Smooth muscle cell (in vitro differentiated cells): ENCODE measurements at regions not wholly inside any gene's neighbourhood (a gene's known extent, or its start where the extent isn't known, plus 50 kb on each side); places are given as distances from the start of the nearest gene placed in this dataset.
"Not testable (repeated sequence)": the region's sequence is repeated elsewhere in the genome, so short reads cannot be mapped to it uniquely, and the experiment has no call there.

Source experiments
- DNase-seq: peaks from one replicate; lab custom pipeline; 2025; ENCODE audit not compliant: unreplicated experiment; lab: John Stamatoyannopoulos, UW
- H2AFZ ChIP-seq: fragments of 200-600 bp; sonication (generic); 2 replicates; pipeline ENCODE4 v1.6.0; 2016; ENCODE audit warnings: antibody characterized with exemption, low read depth, mild to moderate bottlenecking
- H3F3A ChIP-seq: fragments of 200-600 bp; sonication (generic); 2 replicates; pipeline ENCODE4 v1.6.0; 2017; ENCODE audit warnings: antibody characterized with exemption, low read depth
- H3K27ac ChIP-seq: fragments of 200-600 bp; sonication (generic); 2 replicates; pipeline ENCODE4 v1.5.1; 2016; ENCODE audit warnings: low read depth, mild to moderate bottlenecking
- H3K27me3 ChIP-seq: fragments of 200-600 bp; sonication (generic); 2 replicates; pipeline ENCODE4 v1.6.1; 2016; ENCODE audit warnings: low read depth, mild to moderate bottlenecking
- H3K36me3 ChIP-seq: fragments of 200-600 bp; sonication (generic); 2 replicates; pipeline ENCODE4 v1.5.1; 2016; ENCODE audit warnings: low read depth
- H3K4me1 ChIP-seq: fragments of 200-600 bp; sonication (generic); 2 replicates; pipeline ENCODE4 v1.5.1; 2016; ENCODE audit warnings: low read depth
- H3K4me2 ChIP-seq: fragments of 200-600 bp; sonication (generic); 2 replicates; pipeline ENCODE4 v1.6.0; 2016; ENCODE audit warnings: mild to moderate bottlenecking
- H3K4me3 ChIP-seq: fragments of 200-600 bp; sonication (generic); 2 replicates; pipeline ENCODE4 v1.5.1; 2016; ENCODE audit warnings: mild to moderate bottlenecking
- H3K79me2 ChIP-seq: fragments of 200-600 bp; sonication (generic); 2 replicates; pipeline ENCODE4 v1.6.0; 2016; ENCODE audit warnings: low read depth, mild to moderate bottlenecking
- H3K9ac ChIP-seq: fragments of 200-600 bp; sonication (generic); 2 replicates; pipeline ENCODE4 v1.6.0; 2016; ENCODE audit warnings: low read depth
- H3K9me3 ChIP-seq: fragments of 200-600 bp; sonication (generic); replicated peaks from 2 replicates; pipeline ENCODE4 v1.5.1; 2016; ENCODE audit warnings: low read depth
- H4K20me1 ChIP-seq: fragments of 200-600 bp; sonication (generic); 2 replicates; pipeline ENCODE4 v1.6.0; 2016; ENCODE audit warnings: low read depth
- CTCF ChIP-seq: fragments of 200-600 bp; sonication (generic); IDR thresholded peaks from 2 replicates; pipeline ENCODE4 v1.5.1; 2017; ENCODE audit warnings: borderline replicate concordance, mild to moderate bottlenecking, antibody characterized with exemption; ENCODE audit not compliant: insufficient read depth, poor library complexity, severe bottlenecking
- WGBS: methylation state at CpG from one replicate; pipeline ENCODE4 v1.1.7; 2016; ENCODE audit warnings: low lambda C conversion rate; 5-methylcytosine and 5-hydroxymethylcytosine counted together

- no peaks in the 10 kb centered on the region for H3F3A ChIP-seq
- no peaks in the 10 kb centered on the region for H3K79me2 ChIP-seq
- no peaks in the 10 kb centered on the region for H3K9me3 ChIP-seq
- H2AFZ ChIP-seq = no peak overlapping the region
- H4K20me1 ChIP-seq = no peaks in the 10 kb centered on the region
- peaks cover 3% of the 10 kb centered on the region for H3K27me3 ChIP-seq
- DNase-seq = no peak
- H3K4me3 ChIP-seq = no peak overlapping the region
- no peak overlapping the region for H3K27ac ChIP-seq
- H3K36me3 ChIP-seq = no peaks in the 10 kb centered on the region
- 89% methylated on average over 10 of the region's 10 CpGs for WGBS
- H3K9ac ChIP-seq = no peak overlapping the region
- no peaks in the 10 kb centered on the region for H3K4me1 ChIP-seq
- no peak overlapping the region for H3K4me2 ChIP-seq
- no peak for TF ChIP-seq CTCF
Measured at GRCh38 chr6:84882768-84883766, 118.7 kb upstream of the TBX18 start.

GRCh38 chr6:84879385-84879784 lies 115.0 kb upstream of the TBX18 start:
- not testable (repeated sequence) for DNase-seq, H3K36me3 ChIP-seq, H3K4me3 ChIP-seq, H3F3A ChIP-seq, H3K79me2 ChIP-seq, H3K9ac ChIP-seq, H2AFZ ChIP-seq, H3K4me2 ChIP-seq, H4K20me1 ChIP-seq, H3K9me3 ChIP-seq, H3K27me3 ChIP-seq, H3K4me1 ChIP-seq, H3K27ac ChIP-seq

DNA sequence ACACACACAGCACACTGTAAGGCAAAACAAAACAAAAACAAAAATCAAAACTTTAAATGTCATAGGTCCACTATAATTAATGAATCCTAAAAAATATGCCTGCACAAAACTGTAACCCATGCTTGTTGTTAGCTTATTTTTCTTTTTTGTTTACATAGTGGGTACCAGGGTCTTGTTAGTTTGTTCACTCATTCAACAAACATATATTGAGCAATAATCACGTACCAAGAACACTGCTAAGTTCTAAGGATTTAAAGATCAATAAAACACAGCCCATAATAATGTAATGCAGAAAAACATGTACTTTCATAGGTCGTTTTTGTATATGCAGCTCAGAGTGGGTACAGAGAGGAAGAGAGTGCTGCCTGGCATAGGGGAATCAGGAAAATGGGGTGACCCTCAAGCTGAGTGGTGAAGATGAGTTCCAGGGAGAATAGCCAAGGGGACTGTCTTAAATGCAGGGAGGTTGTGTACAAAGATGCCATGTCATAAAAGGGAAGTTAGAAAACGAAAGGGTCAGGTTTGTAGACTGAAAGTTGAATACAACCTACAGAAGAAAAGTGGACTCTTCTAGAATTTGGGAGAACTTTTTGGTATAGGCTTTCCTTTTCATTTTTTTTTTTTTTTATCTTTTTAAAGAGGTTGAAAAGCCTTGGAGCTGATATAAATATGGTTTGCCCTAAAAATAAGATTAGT lies 113.3 kb upstream of the TBX18 start:
- H3K4me2 ChIP-seq = no peak overlapping the region
- H3K4me1 ChIP-seq = peaks cover 1% of the 10 kb centered on the region
- 80% methylated on average over 3 of the region's 3 CpGs for WGBS
- no peaks in the 10 kb centered on the region for H3F3A ChIP-seq
- no peaks in the 10 kb centered on the region for H4K20me1 ChIP-seq
- no peak for DNase-seq
- H2AFZ ChIP-seq = no peak overlapping the region
- H3K79me2 ChIP-seq = no peaks in the 10 kb centered on the region
- H3K9ac ChIP-seq = no peak overlapping the region
- no peaks in the 10 kb centered on the region for H3K36me3 ChIP-seq
- no peak overlapping the region for H3K4me3 ChIP-seq
- no peaks in the 10 kb centered on the region for H3K9me3 ChIP-seq
- TF ChIP-seq CTCF = no peak
- no peaks in the 10 kb centered on the region for H3K27me3 ChIP-seq
- H3K27ac ChIP-seq = no peak overlapping the region

DNA sequence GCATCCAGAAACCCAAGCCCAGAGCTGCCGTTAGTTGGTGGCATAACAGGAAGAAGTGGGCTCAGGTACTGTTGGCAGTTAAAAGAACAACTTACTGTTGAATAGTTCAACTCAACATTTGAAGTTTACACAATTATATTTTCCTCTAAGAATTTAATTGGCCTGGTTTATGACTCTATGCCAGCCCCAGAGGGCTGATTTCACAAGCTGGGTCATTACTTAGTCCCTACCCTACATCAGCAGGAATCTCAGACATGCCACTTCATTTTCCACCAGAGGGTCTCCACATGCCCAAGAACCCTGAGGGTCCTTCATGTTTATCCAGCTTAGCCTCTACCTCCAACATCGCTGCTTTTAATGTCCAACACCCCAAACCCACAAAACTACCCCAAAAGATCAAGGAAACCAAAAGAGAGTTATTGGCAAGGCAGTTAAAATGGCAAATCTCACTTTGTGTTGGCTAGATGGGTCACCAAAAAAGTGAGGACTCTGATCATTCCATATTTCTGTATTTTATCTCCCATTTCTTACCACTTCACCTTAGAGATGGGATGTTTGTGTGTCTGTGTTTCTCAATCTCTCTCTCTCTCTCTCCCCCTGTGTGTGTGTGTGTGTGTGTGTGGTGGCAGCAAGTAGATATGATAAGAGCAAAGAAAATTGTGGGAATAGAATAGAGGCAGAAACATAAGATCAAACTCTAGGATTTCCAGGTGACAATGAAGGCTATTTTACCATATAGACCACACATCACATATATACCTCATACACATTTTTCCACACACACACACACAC lies 112.5 kb upstream of the TBX18 start:
- H3K9me3 ChIP-seq = no peaks in the 10 kb centered on the region
- no peaks in the 10 kb centered on the region for H3K27me3 ChIP-seq
- DNase-seq = no peak
- H3K9ac ChIP-seq = no peak overlapping the region
- no peak overlapping the region for H3K4me3 ChIP-seq
- no peaks in the 10 kb centered on the region for H3K79me2 ChIP-seq
- no peaks in the 10 kb centered on the region for H4K20me1 ChIP-seq
- peaks cover 4% of the 10 kb centered on the region for H3K4me1 ChIP-seq
- H3K4me2 ChIP-seq = no peak overlapping the region
- H3F3A ChIP-seq = no peaks in the 10 kb centered on the region
- TF ChIP-seq CTCF = no peak
- no peak overlapping the region for H3K27ac ChIP-seq
- H3K36me3 ChIP-seq = no peaks in the 10 kb centered on the region
- no peak overlapping the region for H2AFZ ChIP-seq
- 92% methylated on average over 2 of the region's 2 CpGs for WGBS
